B cell (primary cell): ENCODE measurements at regions not wholly inside any gene's neighbourhood (a gene's known extent, or its start where the extent isn't known, plus 50 kb on each side); places are given as distances from the start of the nearest gene placed in this dataset.

Experiments used
- EZH2 ChIP-seq: IDR thresholded peaks from 2 replicates; pipeline ENCODE4 v1.6.1; 2012; ENCODE audit warnings: borderline replicate concordance, low read depth, mild to moderate bottlenecking, moderate library complexity, low read length; ENCODE audit not compliant: insufficient read depth, poor library complexity, severe bottlenecking
- TF ChIP-seq, protein P1 (sequence below): fragments of 200-600 bp; IDR thresholded peaks from one replicate; pipeline ENCODE4 v1.8.0; 2022; ENCODE audit warnings: antibody characterized with exemption, mild to moderate bottlenecking

GRCh38 chr5:25414742-25415141 lies 770.0 kb upstream of the CDH10 start:
- TF ChIP-seq, protein P1, sequence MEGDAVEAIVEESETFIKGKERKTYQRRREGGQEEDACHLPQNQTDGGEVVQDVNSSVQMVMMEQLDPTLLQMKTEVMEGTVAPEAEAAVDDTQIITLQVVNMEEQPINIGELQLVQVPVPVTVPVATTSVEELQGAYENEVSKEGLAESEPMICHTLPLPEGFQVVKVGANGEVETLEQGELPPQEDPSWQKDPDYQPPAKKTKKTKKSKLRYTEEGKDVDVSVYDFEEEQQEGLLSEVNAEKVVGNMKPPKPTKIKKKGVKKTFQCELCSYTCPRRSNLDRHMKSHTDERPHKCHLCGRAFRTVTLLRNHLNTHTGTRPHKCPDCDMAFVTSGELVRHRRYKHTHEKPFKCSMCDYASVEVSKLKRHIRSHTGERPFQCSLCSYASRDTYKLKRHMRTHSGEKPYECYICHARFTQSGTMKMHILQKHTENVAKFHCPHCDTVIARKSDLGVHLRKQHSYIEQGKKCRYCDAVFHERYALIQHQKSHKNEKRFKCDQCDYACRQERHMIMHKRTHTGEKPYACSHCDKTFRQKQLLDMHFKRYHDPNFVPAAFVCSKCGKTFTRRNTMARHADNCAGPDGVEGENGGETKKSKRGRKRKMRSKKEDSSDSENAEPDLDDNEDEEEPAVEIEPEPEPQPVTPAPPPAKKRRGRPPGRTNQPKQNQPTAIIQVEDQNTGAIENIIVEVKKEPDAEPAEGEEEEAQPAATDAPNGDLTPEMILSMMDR = no peak
- TF ChIP-seq EZH2 = no peak
